GM19438 (cell line): ENCODE measurements at regions not wholly inside any gene's neighbourhood (a gene's known extent, or its start where the extent isn't known, plus 50 kb on each side); places are given as distances from the start of the nearest gene placed in this dataset.
"Not testable (repeated sequence)": the region's sequence is repeated elsewhere in the genome, so short reads cannot be mapped to it uniquely, and the experiment has no call there.

Experiments
- ATAC-seq: cut with Tn5 transposase; IDR thresholded peaks from one replicate; pipeline ENCODE4 v1.9.1; 2021; ENCODE audit warnings: low read depth; ENCODE audit not compliant: unreplicated experiment

GRCh38 chr13:70208968-70209367 is 100.7 kb upstream of the KLHL1 start:
- not testable (repeated sequence) for ATAC-seq

DNA sequence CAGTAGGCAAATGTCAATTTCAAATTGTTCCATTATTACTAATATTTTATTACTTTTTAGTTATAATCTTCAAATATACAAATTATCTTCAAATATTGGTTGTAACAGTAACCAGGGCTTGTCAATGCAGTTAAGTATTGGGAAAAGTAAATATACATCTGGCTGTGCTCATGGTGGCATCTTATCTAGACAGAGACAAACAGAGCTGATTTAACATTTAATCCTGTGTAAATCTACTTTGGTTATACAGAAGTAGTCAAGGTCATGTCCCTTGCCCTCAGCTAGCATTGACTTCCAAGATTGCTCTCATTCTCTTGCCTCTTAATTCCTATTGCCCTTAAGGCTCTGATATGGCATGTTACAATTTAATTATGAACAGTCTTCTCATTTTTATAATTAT is 98.4 kb upstream of the KLHL1 start:
- ATAC-seq, result no peak

DNA sequence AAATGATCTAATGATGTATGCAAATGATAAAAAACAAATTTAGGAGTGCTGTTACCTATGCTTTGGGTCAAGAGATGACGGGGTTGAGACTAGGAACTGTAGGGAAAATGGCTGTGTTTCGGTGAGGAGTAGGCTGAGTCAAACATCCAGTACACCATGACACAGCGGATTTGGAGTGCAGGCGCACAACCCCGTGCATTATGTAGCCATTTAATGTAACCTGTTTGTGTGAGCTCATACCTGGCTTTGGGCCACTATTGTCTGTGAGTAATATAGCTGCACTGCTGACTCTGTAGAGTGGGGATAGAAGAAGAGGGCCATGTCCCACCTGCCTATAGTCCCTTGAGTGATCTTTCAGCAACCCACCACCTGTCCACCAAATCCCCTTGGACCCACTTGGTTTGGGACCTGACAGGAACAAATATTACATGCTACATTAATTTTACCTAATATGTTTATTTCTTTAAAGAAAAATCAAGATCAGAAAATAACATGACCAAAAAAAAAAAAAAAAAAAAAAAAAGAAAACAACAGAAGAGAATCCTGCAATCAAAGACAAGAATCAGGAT is 95.5 kb upstream of the KLHL1 start:
- ATAC-seq, result no peak

- ATAC-seq, result no peak
Measured at GRCh38 chr13:70191034-70191433, 82.8 kb upstream of the KLHL1 start.

- ATAC-seq, result no peak
Measured at GRCh38 chr13:70189981-70190380, 81.7 kb upstream of the KLHL1 start.

GRCh38 chr13:70188567-70188966 is 80.3 kb upstream of the KLHL1 start:
- no peak for ATAC-seq

DNA sequence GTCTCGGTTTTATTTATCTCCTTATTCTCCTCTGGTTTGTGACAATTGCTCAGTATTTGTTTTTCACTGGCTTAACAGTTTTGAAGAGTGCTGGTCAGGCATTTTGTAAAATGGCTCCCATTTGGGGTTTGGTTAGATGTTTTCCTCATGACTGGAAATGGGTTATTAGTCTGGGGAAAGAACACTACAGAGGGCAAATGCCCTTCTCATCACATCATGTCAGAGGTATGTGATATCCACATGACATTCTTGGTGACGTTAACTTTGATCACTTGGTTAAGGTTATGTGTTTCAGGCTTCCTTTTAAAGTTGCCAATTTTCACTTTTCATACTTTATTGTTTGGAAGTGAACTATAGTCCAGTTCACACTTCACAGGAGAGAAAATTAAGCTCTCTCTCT is 74.8 kb upstream of the KLHL1 start:
- no peak for ATAC-seq
